Activated B cell treated with CpG ODN at 0.5 μM for 24 hours (primary cell): ENCODE measurements at regions not wholly inside any gene's neighbourhood (a gene's known extent, or its start where the extent isn't known, plus 50 kb on each side); places are given as distances from the start of the nearest gene placed in this dataset.

Experiments
- ATAC-seq: fragments of 200-7000 bp; cut with Tn5 transposase; one replicate; pipeline ENCODE4 v1.10.0; 2021; ENCODE audit warnings: low read depth, mild to moderate bottlenecking, moderate library complexity
- CTCF ChIA-PET: fragments of 350-600 bp; sonication (Branson Sonifier 250); formaldehyde crosslinking; loops from one replicate; lab custom pipeline; 2021; ENCODE audit warnings: antibody characterized with exemption; lab: Charles Lee
- POLR2A ChIA-PET: fragments of 350-600 bp; sonication (Branson Sonifier 250); formaldehyde crosslinking; loops from one replicate; lab custom pipeline; 2021; ENCODE audit warnings: antibody characterized with exemption; lab: Charles Lee
- DNase-seq: peaks from one replicate; pipeline ENCODE4 v3.0.0; 2022
- H3K27ac Mint-ChIP-seq: one replicate; pipeline ENCODE4 v1.8.0; 2020; ENCODE audit warnings: mixed read lengths
- H3K27me3 Mint-ChIP-seq: one replicate; pipeline ENCODE4 v1.8.0; 2021; ENCODE audit warnings: mixed read lengths
- H3K36me3 Mint-ChIP-seq: one replicate; pipeline ENCODE4 v1.8.0; 2021; ENCODE audit warnings: low read depth, mixed read lengths
- H3K4me1 Mint-ChIP-seq: one replicate; pipeline ENCODE4 v1.8.0; 2021; ENCODE audit warnings: mixed read lengths
- H3K4me3 Mint-ChIP-seq: one replicate; pipeline ENCODE4 v1.8.0; 2020; ENCODE audit warnings: mild to moderate bottlenecking, mixed read lengths
- H3K9me3 Mint-ChIP-seq: one replicate; pipeline ENCODE4 v1.8.0; 2020; ENCODE audit warnings: mixed read lengths
- intact Hi-C: fragments of 100-400 bp; cut with micrococcal nuclease; formaldehyde crosslinking; loops from one replicate; pipeline ENCODE4 v1.15.1; 2024
- TF ChIP-seq, protein P1 (sequence below): fragments of 200-600 bp; IDR thresholded peaks from one replicate; pipeline ENCODE4 v1.8.0; 2022; ENCODE audit warnings: antibody characterized with exemption, mild to moderate bottlenecking

DNA sequence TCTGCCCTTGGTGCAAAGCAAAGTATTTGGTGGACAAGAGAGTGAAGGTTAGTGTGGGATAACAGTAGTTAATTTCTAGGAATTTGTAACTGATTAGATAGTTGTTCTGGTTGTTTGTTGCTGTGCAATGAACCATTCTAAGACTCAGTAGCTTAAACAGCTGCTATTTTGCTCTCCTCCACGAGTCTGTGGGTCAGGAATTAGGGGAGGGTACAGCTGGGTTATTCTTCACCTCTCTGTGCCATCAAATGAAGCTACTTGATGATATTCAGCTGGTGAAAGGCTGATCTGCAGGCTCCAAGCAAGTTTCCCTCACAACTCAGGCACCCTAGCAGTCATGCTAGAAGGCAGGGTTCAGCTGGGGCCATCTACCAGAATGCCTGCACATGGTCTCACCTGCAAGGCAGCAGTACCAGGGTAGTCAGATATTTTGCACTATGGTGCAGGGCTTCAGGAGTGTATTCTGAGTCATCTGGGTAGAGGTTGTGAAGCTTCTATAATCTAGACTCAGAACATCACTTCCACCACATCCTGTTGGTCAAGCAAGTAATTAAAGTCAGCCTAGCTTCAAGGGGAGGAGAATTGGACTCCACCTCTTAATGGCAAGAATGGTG lies 159.5 kb upstream of the SLC28A3 start:
- no peak for DNase-seq
- intact Hi-C loops = loop anchor here (5.0 kb wide), 1 partner anchor 932 kb away; no protein-coding TSS in a partner anchor
- ChIA-PET CTCF (no interaction called here), POLR2A (no interaction called here)
- Mint-ChIP-seq H3K4me3 (no peak overlapping the region), H3K36me3 (no peaks in the 10 kb centered on the region), H3K9me3 (no peaks in the 10 kb centered on the region), H3K27me3 (no peaks in the 10 kb centered on the region), H3K4me1 (no peaks in the 10 kb centered on the region), H3K27ac (no peak overlapping the region)
- no peak for ATAC-seq
- TF ChIP-seq, protein P1, sequence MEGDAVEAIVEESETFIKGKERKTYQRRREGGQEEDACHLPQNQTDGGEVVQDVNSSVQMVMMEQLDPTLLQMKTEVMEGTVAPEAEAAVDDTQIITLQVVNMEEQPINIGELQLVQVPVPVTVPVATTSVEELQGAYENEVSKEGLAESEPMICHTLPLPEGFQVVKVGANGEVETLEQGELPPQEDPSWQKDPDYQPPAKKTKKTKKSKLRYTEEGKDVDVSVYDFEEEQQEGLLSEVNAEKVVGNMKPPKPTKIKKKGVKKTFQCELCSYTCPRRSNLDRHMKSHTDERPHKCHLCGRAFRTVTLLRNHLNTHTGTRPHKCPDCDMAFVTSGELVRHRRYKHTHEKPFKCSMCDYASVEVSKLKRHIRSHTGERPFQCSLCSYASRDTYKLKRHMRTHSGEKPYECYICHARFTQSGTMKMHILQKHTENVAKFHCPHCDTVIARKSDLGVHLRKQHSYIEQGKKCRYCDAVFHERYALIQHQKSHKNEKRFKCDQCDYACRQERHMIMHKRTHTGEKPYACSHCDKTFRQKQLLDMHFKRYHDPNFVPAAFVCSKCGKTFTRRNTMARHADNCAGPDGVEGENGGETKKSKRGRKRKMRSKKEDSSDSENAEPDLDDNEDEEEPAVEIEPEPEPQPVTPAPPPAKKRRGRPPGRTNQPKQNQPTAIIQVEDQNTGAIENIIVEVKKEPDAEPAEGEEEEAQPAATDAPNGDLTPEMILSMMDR = no peak

- Mint-ChIP-seq H3K9me3 (no peaks in the 10 kb centered on the region), H3K27ac (no peak overlapping the region), H3K4me1 (no peaks in the 10 kb centered on the region), H3K36me3 (no peaks in the 10 kb centered on the region), H3K27me3 (no peaks in the 10 kb centered on the region), H3K4me3 (no peak overlapping the region)
- ChIA-PET CTCF (no interaction called here), POLR2A (no interaction called here)
- ATAC-seq (no peak), DNase-seq (no peak)
- TF ChIP-seq, protein P1 = no peak
- intact Hi-C loops = no loop called here
These were observed 160.3 kb upstream of the SLC28A3 start for GRCh38 chr9:84500826-84501225.

GRCh38 chr9:84501587-84501986 lies 161.0 kb upstream of the SLC28A3 start:
- Mint-ChIP-seq H3K36me3 (no peaks in the 10 kb centered on the region), H3K4me3 (no peak overlapping the region), H3K27me3 (no peaks in the 10 kb centered on the region), H3K27ac (no peak overlapping the region), H3K9me3 (peaks cover 2% of the 10 kb centered on the region), H3K4me1 (no peaks in the 10 kb centered on the region)
- CTCF ChIA-PET = no interaction called here
- POLR2A ChIA-PET = no interaction called here
- no peak for ATAC-seq
- intact Hi-C loops = no loop called here
- TF ChIP-seq, protein P1 = no peak
- no peak for DNase-seq

DNA sequence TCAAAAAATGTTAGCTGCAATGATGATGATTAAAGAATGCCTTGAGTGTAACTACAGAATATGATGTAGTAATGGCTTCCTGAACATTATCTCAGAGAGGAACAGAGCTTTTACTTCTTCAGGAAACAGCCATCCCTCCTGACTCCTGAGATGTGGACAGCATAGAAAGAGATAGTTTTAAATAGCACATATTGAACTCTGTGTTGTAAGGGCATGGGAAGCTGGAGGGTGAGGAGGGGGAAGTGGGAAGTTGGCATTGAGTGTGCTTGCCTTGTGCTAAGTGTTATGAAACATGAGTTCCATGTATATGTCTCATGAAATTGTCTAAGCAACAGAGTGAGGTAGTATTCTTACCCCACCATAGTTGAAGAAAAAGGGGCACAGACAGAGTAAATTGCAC lies 161.5 kb upstream of the SLC28A3 start:
- intact Hi-C loops = no loop called here
- ATAC-seq (no peak), DNase-seq (no peak)
- Mint-ChIP-seq H3K4me1 (no peaks in the 10 kb centered on the region), H3K4me3 (no peak overlapping the region), H3K9me3 (peaks cover 2% of the 10 kb centered on the region), H3K36me3 (no peaks in the 10 kb centered on the region), H3K27ac (no peak overlapping the region), H3K27me3 (no peaks in the 10 kb centered on the region)
- ChIA-PET CTCF (no interaction called here), POLR2A (no interaction called here)
- TF ChIP-seq, protein P1 = no peak

DNA sequence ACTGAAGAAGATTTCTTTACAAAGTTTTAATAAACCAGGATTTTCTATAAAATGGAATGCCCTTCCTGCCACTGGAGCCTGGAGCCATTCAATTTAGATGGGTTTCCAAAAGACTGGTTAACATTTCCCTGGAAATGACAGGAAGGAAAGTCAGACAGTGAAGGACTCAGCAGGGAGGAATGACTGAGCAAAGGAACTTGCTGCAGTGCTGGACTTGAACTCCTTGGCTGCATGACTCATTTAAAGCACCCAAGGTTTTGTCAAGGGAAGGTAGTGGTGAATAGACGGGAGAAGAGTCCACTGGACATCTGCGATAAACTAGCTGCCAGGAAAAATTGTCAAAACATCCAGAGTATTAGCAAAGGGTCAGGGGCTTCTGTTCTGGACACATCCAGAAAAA lies 163.8 kb upstream of the SLC28A3 start:
- no peak for DNase-seq
- Mint-ChIP-seq H3K27ac (no peak overlapping the region), H3K36me3 (no peaks in the 10 kb centered on the region), H3K4me1 (no peaks in the 10 kb centered on the region), H3K4me3 (no peak overlapping the region), H3K27me3 (no peaks in the 10 kb centered on the region), H3K9me3 (peaks cover 2% of the 10 kb centered on the region)
- ChIA-PET POLR2A (no interaction called here), CTCF (no interaction called here)
- TF ChIP-seq, protein P1 = no peak
- no peak for ATAC-seq
- intact Hi-C loops = no loop called here
